GM12878 (cell line): ENCODE measurements at regions not wholly inside any gene's neighbourhood (a gene's known extent, or its start where the extent isn't known, plus 50 kb on each side); places are given as distances from the start of the nearest gene placed in this dataset.

ENCODE experiments used
- RCOR1 ChIP-seq: conservative IDR thresholded peaks from 2 replicates; pipeline ENCODE4 v1.6.1; 2012; ENCODE audit warnings: low read depth, low read length, improper control_type of control experiment
- TCF12 ChIP-seq: IDR thresholded peaks from 2 replicates; pipeline ENCODE4 v1.6.1; 2011; ENCODE audit warnings: low read depth, mild to moderate bottlenecking, low read length
- ZNF687 ChIP-seq: fragments of 450-650 bp; IDR thresholded peaks from 2 replicates; pipeline ENCODE4 v1.6.1; 2017; ENCODE audit warnings: mild to moderate bottlenecking, moderate library complexity

GRCh38 chr2:57199663-57200062, 846.9 kb upstream of the VRK2 start:
- TF ChIP-seq ZNF687 (no peak), TCF12 (no peak), RCOR1 (no peak)
